GM19193 (cell line): ENCODE measurements at regions not wholly inside any gene's neighbourhood (a gene's known extent, or its start where the extent isn't known, plus 50 kb on each side); places are given as distances from the start of the nearest gene placed in this dataset.

ENCODE experiments used
- POLR2A ChIP-seq: IDR thresholded peaks from 4 replicates; pipeline ENCODE4 v1.6.1; 2011; ENCODE audit not compliant: insufficient read depth, insufficient read length; ENCODE audit errors: extremely low read depth

- no peak for TF ChIP-seq POLR2A
Observed at GRCh38 chr21:29243188-29243587, 55.5 kb upstream of the BACH1 start.

GRCh38 chr21:29245104-29245643, 53.5 kb upstream of the BACH1 start:
- no peak for TF ChIP-seq POLR2A

- no peak for TF ChIP-seq POLR2A
Observed at GRCh38 chr21:29245863-29246262, 52.9 kb upstream of the BACH1 start.

GRCh38 chr21:29246614-29247013, 52.1 kb upstream of the BACH1 start:
- no peak for TF ChIP-seq POLR2A

GRCh38 chr21:29248124-29248523, 50.6 kb upstream of the BACH1 start:
- TF ChIP-seq POLR2A = no peak
